Stimulated activated CD4-positive, alpha-beta T cell treated with anti-CD3 and anti-CD28 coated beads, Interleukin-2, amount 100 ng/mL, for 48 hours (primary cell): ENCODE measurements at regions not wholly inside any gene's neighbourhood (a gene's known extent, or its start where the extent isn't known, plus 50 kb on each side); places are given as distances from the start of the nearest gene placed in this dataset.

Source experiments
- DNase-seq, 2 donors: peaks; one replicate each; pipeline ENCODE4 v3.0.0-alpha.2; 2020

- DNase-seq = no peak
Measured at GRCh38 chr20:39333211-39333610, 371.1 kb downstream of the DHX35 start.

GRCh38 chr20:39328347-39328746 is 366.2 kb downstream of the DHX35 start:
- DNase-seq = no peak

- DNase-seq = no peak
Measured at GRCh38 chr20:39326050-39326449, 363.9 kb downstream of the DHX35 start.

GRCh38 chr20:39318911-39319310 is 356.8 kb downstream of the DHX35 start:
- no peak for DNase-seq

- no peak for DNase-seq
Measured at GRCh38 chr20:39312676-39313075, 350.5 kb downstream of the DHX35 start.

GRCh38 chr20:39311851-39312506 is 349.8 kb downstream of the DHX35 start:
- no peak for DNase-seq

GRCh38 chr20:39310363-39310995 is 348.3 kb downstream of the DHX35 start:
- DNase-seq = no peak

GRCh38 chr20:39309458-39309857 is 347.3 kb downstream of the DHX35 start:
- no peak for DNase-seq

- no peak for DNase-seq
Measured at GRCh38 chr20:39302312-39302711, 340.2 kb downstream of the DHX35 start.

GRCh38 chr20:39299783-39300182 is 337.6 kb downstream of the DHX35 start:
- DNase-seq = no peak

GRCh38 chr20:39298571-39299506 is 336.7 kb downstream of the DHX35 start:
- no peak for DNase-seq

- DNase-seq = no peak
Measured at GRCh38 chr20:39298121-39298520, 336.0 kb downstream of the DHX35 start.

- no peak for DNase-seq
Measured at GRCh38 chr20:39295301-39295700, 333.2 kb downstream of the DHX35 start.

GRCh38 chr20:39294137-39294725 is 332.1 kb downstream of the DHX35 start:
- DNase-seq = no peak

- DNase-seq = no peak
Measured at GRCh38 chr20:39292193-39292736, 330.1 kb downstream of the DHX35 start.

GRCh38 chr20:39291301-39291700 is 329.2 kb downstream of the DHX35 start:
- no peak for DNase-seq

GRCh38 chr20:39290575-39290974 is 328.4 kb downstream of the DHX35 start:
- DNase-seq = no peak

GRCh38 chr20:39289831-39290230 is 327.7 kb downstream of the DHX35 start:
- no peak for DNase-seq

GRCh38 chr20:39289316-39289715 is 327.2 kb downstream of the DHX35 start:
- no peak for DNase-seq

GRCh38 chr20:39283464-39283863 is 321.3 kb downstream of the DHX35 start:
- no peak for DNase-seq

- no peak for DNase-seq
Measured at GRCh38 chr20:39282619-39283092, 320.5 kb downstream of the DHX35 start.

- no peak for DNase-seq
Measured at GRCh38 chr20:39280875-39281274, 318.7 kb downstream of the DHX35 start.

GRCh38 chr20:39278230-39278788 is 316.2 kb downstream of the DHX35 start:
- no peak for DNase-seq
